ENCODE measurements at regions not wholly inside any gene's neighbourhood (a gene's known extent, or its start where the extent isn't known, plus 50 kb on each side); places are given as distances from the start of the nearest gene placed in this dataset.
A peak's percentile ranks its signal among the peaks of the same experiment; 100 is the strongest.
"Not testable (repeated sequence)": the region's sequence is repeated elsewhere in the genome, so short reads cannot be mapped to it uniquely, and the experiment has no call there.

- no peak overlapping the region for H3K4me3 ChIP-seq
- intact Hi-C loops (cut with DNase I) = no loop called here
- TF ChIP-seq EP300 (IDR thresholded peaks at IDR 0.05) = no peak
- TF ChIP-seq POLR2AphosphoS5 (IDR thresholded peaks at IDR 0.05) = no peak
- TF ChIP-seq POLR2A (IDR thresholded peaks at IDR 0.05; ENCODE audit: low read depth) = no peak
- TF ChIP-seq CTCF (IDR thresholded peaks at IDR 0.05) = no peak
Observed at GRCh38 chr1:199918196-199918769, 109.2 kb upstream of the NR5A2 start.

GRCh38 chr1:199920635-199921034 lies 106.9 kb upstream of the NR5A2 start:
- Histone ChIP-seq H3K27ac (replicated peaks in 1 of 4) (no peak overlapping the region), H3K4me3 (no peak overlapping the region), H3K36me3 (no peaks in the 10 kb centered on the region), H3K9me3 (no peaks in the 10 kb centered on the region), H3K4me1 (no peaks in the 10 kb centered on the region), H3K27me3 (no peaks in the 10 kb centered on the region)
- 86% methylated on average over 2 of the region's 2 CpGs for WGBS
- TF ChIP-seq POLR2AphosphoS5 (IDR thresholded peaks at IDR 0.05) (no peak), EP300 (IDR thresholded peaks at IDR 0.05) (no peak), POLR2A (IDR thresholded peaks at IDR 0.05; ENCODE audit: low read depth) (no peak), CTCF (IDR thresholded peaks at IDR 0.05) (no peak)
- DNase-seq (ENCODE audit: extremely low spot score) = no peak
- intact Hi-C loops (cut with DNase I) = no loop called here

More at GRCh38 chr1:199918196-199918769, 109.2 kb upstream of the NR5A2 start:
- H3K4me1 ChIP-seq = no peaks in the 10 kb centered on the region
- no peaks in the 10 kb centered on the region for H3K36me3 ChIP-seq
- no peak overlapping the region for H3K27ac ChIP-seq (replicated peaks in 1 of 4)
- DNase-seq (ENCODE audit: extremely low spot score) = no peak
- no peaks in the 10 kb centered on the region for H3K27me3 ChIP-seq
- WGBS = 32% methylated on average over 2 of the region's 2 CpGs
- H3K9me3 ChIP-seq = no peaks in the 10 kb centered on the region

- H3K27me3 ChIP-seq = no peaks in the 10 kb centered on the region
- H3K4me3 ChIP-seq = no peak overlapping the region
- no peak overlapping the region for H3K27ac ChIP-seq (replicated peaks in 1 of 4)
- H3K36me3 ChIP-seq = no peaks in the 10 kb centered on the region
- H3K9me3 ChIP-seq = no peaks in the 10 kb centered on the region
- intact Hi-C loops (cut with DNase I) = no loop called here
- no peaks in the 10 kb centered on the region for H3K4me1 ChIP-seq
- WGBS = 67% methylated on average over 3 of the region's 3 CpGs
- DNase-seq (ENCODE audit: extremely low spot score) = no peak
- no peak for TF ChIP-seq POLR2AphosphoS5 (IDR thresholded peaks at IDR 0.05)
- TF ChIP-seq POLR2A (IDR thresholded peaks at IDR 0.05; ENCODE audit: low read depth) = no peak
- no peak for TF ChIP-seq CTCF (IDR thresholded peaks at IDR 0.05)
- no peak for TF ChIP-seq EP300 (IDR thresholded peaks at IDR 0.05)
Observed at GRCh38 chr1:199929556-199929955, 98.0 kb upstream of the NR5A2 start.

GRCh38 chr1:199930067-199930466 lies 97.4 kb upstream of the NR5A2 start:
- H3K36me3 ChIP-seq; DNase-seq (ENCODE audit: extremely low spot score); H3K4me1 ChIP-seq; intact Hi-C loops (cut with DNase I); H3K9me3 ChIP-seq; H3K4me3 ChIP-seq; H3K27ac ChIP-seq (replicated peaks in 1 of 4); H3K27me3 ChIP-seq: not testable (repeated sequence)
- 99% methylated on average over 5 of the region's 5 CpGs for WGBS

- Histone ChIP-seq H3K9me3 (no peaks in the 10 kb centered on the region), H3K4me3 (peak overlapping the region in 1 of 4 donors; percentile 5), H3K4me1 (no peaks in the 10 kb centered on the region), H3K27me3 (no peaks in the 10 kb centered on the region), H3K36me3 (no peaks in the 10 kb centered on the region), H3K27ac (replicated peaks in 1 of 4) (no peak overlapping the region)
- 82% methylated on average over 7 of the region's 7 CpGs for WGBS
- TF ChIP-seq POLR2A (IDR thresholded peaks at IDR 0.05; ENCODE audit: low read depth) (no peak), CTCF (IDR thresholded peaks at IDR 0.05) (no peak)
- intact Hi-C loops (cut with DNase I) = no loop called here
- DNase-seq (ENCODE audit: extremely low spot score) = no peak
Observed at GRCh38 chr1:199931666-199932377, 95.7 kb upstream of the NR5A2 start.
